Nephron (organoid): ENCODE measurements at regions not wholly inside any gene's neighbourhood (a gene's known extent, or its start where the extent isn't known, plus 50 kb on each side); places are given as distances from the start of the nearest gene placed in this dataset.
A peak's percentile ranks its signal among the peaks of the same experiment; 100 is the strongest.
"Not testable (repeated sequence)": the region's sequence is repeated elsewhere in the genome, so short reads cannot be mapped to it uniquely, and the experiment has no call there.

Source experiments
- H3K27ac Mint-ChIP-seq, 3 experiments: 2 replicates each; pipeline ENCODE4 v1.8.0; 2020; ENCODE audit warnings: mixed read lengths in 3 of 3, mild to moderate bottlenecking in 2 of 3, moderate library complexity in 1 of 3
- H3K27me3 Mint-ChIP-seq: 2 replicates; pipeline ENCODE4 v1.8.0; 2021; ENCODE audit warnings: low read depth, mild to moderate bottlenecking, moderate library complexity, mixed read lengths
- H3K36me3 Mint-ChIP-seq: 2 replicates; pipeline ENCODE4 v1.8.0; 2020; ENCODE audit warnings: low read depth, mixed read lengths
- H3K4me1 Mint-ChIP-seq: 2 replicates; pipeline ENCODE4 v1.8.0; 2020; ENCODE audit warnings: mixed read lengths
- H3K4me3 Mint-ChIP-seq, 3 experiments: 2 replicates each; pipeline ENCODE4 v1.8.0; 2020; ENCODE audit warnings: mild to moderate bottlenecking in 3 of 3, mixed read lengths in 3 of 3, moderate library complexity in 2 of 3
- H3K9me3 Mint-ChIP-seq: 2 replicates; pipeline ENCODE4 v1.8.0; 2020; ENCODE audit warnings: mixed read lengths
- TF ChIP-seq, protein P1 (sequence below), 3 experiments: fragments of 200-600 bp; sonication (generic); IDR thresholded peaks; one replicate each; pipeline ENCODE4 v1.5.0; 2021; ENCODE audit warnings: antibody characterized with exemption in 3 of 3; ENCODE audit not compliant: unreplicated experiment in 3 of 3

DNA sequence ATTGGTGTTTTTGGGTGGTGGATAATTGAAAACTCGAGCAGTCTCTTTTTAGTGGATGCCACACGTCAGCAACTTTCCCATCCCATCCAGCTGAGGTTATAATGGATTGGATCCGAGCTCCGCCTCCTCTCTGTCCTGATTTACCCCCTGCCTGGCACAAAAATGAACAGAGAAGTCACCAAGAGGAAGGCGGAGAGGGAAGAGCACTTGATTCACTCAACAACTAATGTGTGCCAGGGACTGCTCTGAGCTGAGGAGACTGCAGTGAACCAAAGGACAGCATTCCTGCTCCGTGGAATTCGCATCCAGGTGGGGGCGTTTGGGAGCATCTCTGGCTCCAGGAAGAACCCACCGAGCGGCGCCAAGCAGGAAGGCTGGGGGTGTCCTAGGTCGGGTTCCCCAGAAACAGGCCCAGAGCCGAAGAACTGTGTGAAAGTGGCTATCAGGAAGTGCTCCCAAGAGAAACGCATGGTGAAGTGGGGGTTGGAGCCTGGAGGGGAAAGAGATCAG is 95.8 kb upstream of the NAA20 start:
- Mint-ChIP-seq H3K27me3 (no peaks in the 10 kb centered on the region), H3K4me1 (peaks cover 32% of the 10 kb centered on the region), H3K27ac (no peak overlapping the region), H3K36me3 (no peaks in the 10 kb centered on the region), H3K9me3 (no peaks in the 10 kb centered on the region), H3K4me3 (no peak overlapping the region)
- TF ChIP-seq, protein P1, sequence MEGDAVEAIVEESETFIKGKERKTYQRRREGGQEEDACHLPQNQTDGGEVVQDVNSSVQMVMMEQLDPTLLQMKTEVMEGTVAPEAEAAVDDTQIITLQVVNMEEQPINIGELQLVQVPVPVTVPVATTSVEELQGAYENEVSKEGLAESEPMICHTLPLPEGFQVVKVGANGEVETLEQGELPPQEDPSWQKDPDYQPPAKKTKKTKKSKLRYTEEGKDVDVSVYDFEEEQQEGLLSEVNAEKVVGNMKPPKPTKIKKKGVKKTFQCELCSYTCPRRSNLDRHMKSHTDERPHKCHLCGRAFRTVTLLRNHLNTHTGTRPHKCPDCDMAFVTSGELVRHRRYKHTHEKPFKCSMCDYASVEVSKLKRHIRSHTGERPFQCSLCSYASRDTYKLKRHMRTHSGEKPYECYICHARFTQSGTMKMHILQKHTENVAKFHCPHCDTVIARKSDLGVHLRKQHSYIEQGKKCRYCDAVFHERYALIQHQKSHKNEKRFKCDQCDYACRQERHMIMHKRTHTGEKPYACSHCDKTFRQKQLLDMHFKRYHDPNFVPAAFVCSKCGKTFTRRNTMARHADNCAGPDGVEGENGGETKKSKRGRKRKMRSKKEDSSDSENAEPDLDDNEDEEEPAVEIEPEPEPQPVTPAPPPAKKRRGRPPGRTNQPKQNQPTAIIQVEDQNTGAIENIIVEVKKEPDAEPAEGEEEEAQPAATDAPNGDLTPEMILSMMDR (IDR thresholded peaks at IDR 0.05; ENCODE audit: unreplicated experiment in 3 of 3): no peak

DNA sequence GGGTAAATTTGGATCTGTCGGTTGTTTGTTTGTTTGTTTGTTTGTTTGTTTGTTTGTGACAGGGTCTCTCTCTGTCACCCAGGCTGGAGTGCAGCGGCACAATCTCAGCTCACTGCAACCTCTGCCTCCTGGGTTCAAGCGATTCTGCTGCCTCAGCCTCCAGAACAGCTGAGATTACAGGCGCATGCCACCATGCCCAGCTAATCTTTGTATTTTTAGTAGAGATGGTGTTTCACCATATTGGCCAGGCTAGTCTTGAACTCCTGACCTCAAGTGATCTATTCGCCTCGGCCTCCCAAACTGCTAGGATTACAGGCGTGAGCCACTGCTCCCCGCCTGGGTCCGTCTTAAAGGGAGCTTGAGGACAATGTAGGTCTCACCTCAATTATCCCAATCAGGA is 95.3 kb upstream of the NAA20 start:
- not testable (repeated sequence) for H3K9me3 Mint-ChIP-seq, H3K27ac Mint-ChIP-seq, H3K36me3 Mint-ChIP-seq, H3K4me3 Mint-ChIP-seq, H3K27me3 Mint-ChIP-seq
- H3K4me1 Mint-ChIP-seq: peaks cover 32% of the 10 kb centered on the region

DNA sequence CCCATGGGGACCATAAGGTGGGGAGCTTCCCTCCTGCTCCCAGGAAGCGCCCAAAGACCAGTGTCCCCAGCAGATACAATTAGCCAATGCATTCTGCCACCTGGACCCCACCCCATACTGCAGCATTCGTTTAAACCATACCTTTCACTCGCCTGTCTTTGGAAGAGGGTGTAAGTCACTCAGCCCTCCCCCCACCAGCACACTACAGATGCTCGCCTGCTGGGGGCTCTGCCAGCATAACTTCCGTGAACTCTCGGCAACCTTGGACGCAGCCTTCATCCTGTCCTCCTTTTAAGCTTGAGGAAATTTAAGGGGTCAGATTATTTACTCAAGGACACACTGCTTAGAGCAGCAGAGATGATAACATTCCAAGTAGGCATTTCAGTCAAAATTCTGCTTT is 94.4 kb upstream of the NAA20 start:
- Mint-ChIP-seq H3K27ac (no peak overlapping the region), H3K27me3 (no peaks in the 10 kb centered on the region), H3K4me1 (peaks cover 31% of the 10 kb centered on the region), H3K9me3 (no peaks in the 10 kb centered on the region), H3K4me3 (no peak overlapping the region), H3K36me3 (no peaks in the 10 kb centered on the region)
- TF ChIP-seq, protein P1 (IDR thresholded peaks at IDR 0.05; ENCODE audit: unreplicated experiment in 3 of 3): no peak

DNA sequence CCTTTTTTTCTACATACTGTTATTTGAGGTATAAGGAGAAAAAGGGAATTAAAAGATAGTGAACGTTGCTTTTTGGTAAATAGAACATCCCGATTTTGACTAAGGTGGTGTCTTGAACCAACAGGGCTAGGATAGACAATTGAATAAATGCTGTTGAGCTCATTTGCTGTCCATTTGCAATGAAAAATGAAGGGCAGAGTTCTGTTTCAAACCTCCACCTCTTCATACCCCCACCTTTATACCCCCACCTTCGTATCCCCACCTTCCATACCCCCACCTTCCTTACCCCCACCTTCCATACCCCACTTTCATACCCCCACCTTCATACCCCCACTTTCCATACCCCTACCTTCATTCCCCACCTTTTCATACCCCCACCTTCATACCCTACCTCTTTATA is 93.4 kb upstream of the NAA20 start:
- Mint-ChIP-seq H3K36me3 (no peaks in the 10 kb centered on the region), H3K27me3 (no peaks in the 10 kb centered on the region), H3K9me3 (no peaks in the 10 kb centered on the region), H3K4me3 (no peak overlapping the region), H3K27ac (no peak overlapping the region), H3K4me1 (peaks cover 20% of the 10 kb centered on the region)
- TF ChIP-seq, protein P1 (IDR thresholded peaks at IDR 0.05; ENCODE audit: unreplicated experiment in 3 of 3): no peak

DNA sequence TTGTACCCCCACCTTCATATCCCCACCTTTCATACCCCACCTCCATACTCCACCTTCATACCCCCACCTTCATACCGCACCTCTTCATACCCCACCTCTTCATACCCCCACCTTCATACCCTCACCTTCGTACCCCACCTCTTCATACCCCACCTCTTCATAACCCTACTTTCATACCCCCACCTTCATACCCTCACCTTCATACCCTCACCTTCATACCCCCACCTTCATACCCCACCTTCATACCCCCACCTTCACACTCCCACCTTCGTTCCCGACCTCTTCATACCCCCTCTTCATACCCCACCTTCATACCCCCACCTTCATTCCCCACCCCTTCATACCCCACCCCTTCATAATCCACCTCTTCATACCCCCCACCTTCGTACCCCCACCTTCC is 92.9 kb upstream of the NAA20 start:
- no peaks in the 10 kb centered on the region for H3K9me3 Mint-ChIP-seq
- no peaks in the 10 kb centered on the region for H3K27me3 Mint-ChIP-seq
- H3K27ac Mint-ChIP-seq: no peak overlapping the region
- H3K36me3 Mint-ChIP-seq: no peaks in the 10 kb centered on the region
- peaks cover 16% of the 10 kb centered on the region for H3K4me1 Mint-ChIP-seq
- TF ChIP-seq, protein P1 (IDR thresholded peaks at IDR 0.05; ENCODE audit: unreplicated experiment in 3 of 3): no peak
- H3K4me3 Mint-ChIP-seq: no peak overlapping the region

DNA sequence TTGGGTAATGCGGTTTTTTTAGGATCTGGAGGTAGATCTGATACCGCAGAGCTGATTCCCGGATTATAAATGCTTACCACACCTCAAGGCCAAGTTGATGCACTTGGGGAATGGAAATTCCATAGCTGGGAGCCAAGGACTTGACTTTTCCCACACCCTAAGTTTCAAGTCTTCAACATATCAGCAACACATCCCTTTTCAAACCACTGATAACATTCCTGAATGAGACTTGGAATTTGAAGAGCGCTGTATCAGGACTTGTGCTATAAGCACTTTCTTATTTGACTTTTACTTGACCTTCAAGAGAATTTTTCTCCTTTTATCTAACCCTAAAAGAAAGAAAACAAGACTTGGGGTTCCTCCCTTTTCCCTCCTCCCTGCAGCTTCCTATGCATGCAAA is 90.6 kb upstream of the NAA20 start:
- no peak overlapping the region for H3K4me3 Mint-ChIP-seq
- TF ChIP-seq, protein P1 (IDR thresholded peaks at IDR 0.05; ENCODE audit: unreplicated experiment in 3 of 3): no peak
- H3K4me1 Mint-ChIP-seq: peaks cover 23% of the 10 kb centered on the region
- H3K36me3 Mint-ChIP-seq: no peaks in the 10 kb centered on the region
- no peaks in the 10 kb centered on the region for H3K9me3 Mint-ChIP-seq
- peak overlapping the region in 1 of 3 experiments; percentile 66 for H3K27ac Mint-ChIP-seq
- no peaks in the 10 kb centered on the region for H3K27me3 Mint-ChIP-seq
